ENCODE measurements at regions not wholly inside any gene's neighbourhood (a gene's known extent, or its start where the extent isn't known, plus 50 kb on each side); places are given as distances from the start of the nearest gene placed in this dataset.

- TF ChIP-seq CTCF (IDR thresholded peaks at IDR 0.05) = no peak
- TF ChIP-seq POLR2A (IDR thresholded peaks at IDR 0.05) = no peak
These were observed 58.5 kb upstream of the EZR start for GRCh38 chr6:158877716-158878115.
